Umbilical cord (tissue), 1 donor: ENCODE measurements at regions not wholly inside any gene's neighbourhood (a gene's known extent, or its start where the extent isn't known, plus 50 kb on each side); places are given as distances from the start of the nearest gene placed in this dataset.

Source experiments
- DNase-seq: peaks from one replicate; pipeline ENCODE4 v3.0.0-alpha.2; 2015; ENCODE audit warnings: low spot score

DNA sequence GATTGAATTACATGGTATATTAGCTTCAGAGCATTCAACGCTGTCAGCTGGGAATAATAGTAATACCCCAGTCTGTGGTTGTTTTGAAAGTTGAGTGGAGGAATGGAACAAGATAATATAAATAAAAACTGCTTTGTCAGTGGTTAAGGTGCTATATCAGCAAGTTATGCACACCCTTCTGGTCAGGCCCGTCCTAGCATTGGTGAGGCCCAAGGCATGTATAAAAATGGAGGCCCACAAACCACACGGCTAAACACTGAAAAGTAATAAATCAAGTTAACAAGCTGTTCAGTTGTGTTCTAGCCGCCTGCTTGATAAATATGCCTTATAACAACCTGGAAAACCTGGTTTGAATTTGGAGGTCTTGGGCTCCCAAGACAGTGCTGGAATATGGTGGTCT is 77.4 kb downstream of the PSMG1 start:
- DNase-seq, result no peak

DNA sequence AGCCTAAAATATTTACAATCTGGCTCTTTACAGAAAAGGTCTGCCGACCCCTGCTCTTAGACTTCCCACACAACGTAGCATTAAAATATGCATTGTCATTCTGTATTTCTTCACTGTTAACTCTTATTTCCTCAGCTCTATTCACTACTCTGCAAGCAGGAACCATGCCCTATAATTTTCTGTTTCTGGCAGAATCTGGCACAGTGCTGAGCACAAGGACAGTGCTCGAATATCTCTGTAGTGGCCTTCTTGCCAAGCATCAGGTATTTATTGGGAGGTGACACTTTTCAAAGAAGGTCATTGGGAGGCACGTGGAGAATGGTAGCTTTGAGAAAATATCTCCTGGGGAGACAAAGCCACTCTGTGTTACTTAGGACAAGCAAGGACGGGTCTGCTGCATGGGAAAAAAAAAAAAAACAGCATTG is 77.9 kb downstream of the PSMG1 start:
- DNase-seq, result no peak

DNA sequence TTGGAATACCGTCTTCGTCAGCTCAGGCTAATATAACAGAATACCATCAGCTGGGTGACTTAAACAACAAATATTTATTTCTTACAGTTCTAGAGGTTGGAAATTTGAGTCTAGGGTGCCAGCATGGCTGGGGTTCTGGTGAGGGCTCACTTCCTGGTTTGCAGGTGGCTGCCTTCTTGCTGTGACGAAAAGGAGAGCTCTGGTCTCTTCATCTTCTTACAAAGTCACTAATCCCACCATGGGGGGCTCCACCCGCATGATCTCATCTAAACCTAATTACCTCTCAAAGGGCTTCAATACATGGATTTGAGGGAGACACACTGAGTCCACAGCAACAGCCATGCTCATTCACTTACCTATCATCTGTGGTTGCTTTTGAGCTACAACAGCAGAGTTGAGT is 78.3 kb downstream of the PSMG1 start:
- no peak for DNase-seq

DNA sequence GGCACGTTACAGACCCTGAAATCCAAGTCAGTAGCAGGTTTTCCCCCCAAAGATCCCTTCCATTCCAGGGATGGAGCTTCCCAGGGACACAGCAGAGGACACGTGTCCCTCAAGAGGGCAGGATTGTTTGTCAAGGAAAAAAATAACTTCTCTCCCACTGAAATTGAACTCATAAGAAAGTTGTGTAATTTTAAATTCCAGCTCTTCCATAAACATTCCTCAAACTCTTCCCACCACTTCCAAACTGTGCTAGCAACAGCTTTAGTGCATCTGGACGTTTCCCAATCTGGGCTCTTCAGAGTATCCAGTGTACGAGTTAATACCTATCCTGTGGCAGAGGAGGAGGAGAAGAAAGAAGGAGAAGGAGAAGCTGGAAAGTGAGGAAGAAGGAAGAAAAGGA is 79.6 kb downstream of the PSMG1 start:
- no peak for DNase-seq

DNA sequence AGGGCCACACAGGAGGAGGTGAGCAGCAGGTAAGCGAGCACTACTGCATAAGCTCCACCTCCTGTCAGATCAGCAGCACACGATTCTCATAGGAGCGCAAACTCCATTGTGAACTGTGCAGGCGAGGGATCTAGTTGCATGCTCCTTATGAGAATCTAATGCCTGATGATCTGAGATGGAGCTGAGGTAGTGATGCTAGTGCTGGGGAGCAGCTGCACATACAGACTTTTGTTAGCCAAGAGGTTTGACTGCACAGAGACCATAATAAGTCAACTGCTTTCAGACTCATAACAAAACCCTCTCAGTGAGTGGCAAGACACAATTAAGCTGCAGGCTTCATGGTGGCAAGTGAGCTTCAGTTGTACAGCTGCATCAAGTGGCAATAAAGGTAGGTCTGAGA is 83.4 kb downstream of the PSMG1 start:
- no peak for DNase-seq

GRCh38 chr21:39098696-39099200 is 84.5 kb downstream of the PSMG1 start:
- no peak for DNase-seq

DNA sequence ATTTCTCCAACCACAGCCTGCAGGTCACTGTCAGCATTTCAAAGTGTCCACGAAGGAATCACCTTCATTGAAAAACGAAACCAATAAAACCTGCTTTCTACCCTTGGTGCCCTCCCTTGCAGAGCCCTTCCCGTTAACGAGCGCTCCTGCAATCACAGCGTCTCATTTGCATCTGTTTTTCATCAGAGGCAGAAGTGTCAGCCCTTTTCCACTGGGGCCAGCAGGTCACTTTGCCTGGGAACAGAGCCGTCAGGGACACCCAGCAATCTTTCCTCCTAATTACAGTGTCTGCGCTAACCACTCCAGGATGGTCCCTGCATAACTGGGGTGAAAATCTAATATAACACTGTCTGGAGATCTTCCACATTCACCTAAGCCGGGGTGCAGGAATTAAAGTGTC is 85.3 kb downstream of the PSMG1 start:
- no peak for DNase-seq

DNA sequence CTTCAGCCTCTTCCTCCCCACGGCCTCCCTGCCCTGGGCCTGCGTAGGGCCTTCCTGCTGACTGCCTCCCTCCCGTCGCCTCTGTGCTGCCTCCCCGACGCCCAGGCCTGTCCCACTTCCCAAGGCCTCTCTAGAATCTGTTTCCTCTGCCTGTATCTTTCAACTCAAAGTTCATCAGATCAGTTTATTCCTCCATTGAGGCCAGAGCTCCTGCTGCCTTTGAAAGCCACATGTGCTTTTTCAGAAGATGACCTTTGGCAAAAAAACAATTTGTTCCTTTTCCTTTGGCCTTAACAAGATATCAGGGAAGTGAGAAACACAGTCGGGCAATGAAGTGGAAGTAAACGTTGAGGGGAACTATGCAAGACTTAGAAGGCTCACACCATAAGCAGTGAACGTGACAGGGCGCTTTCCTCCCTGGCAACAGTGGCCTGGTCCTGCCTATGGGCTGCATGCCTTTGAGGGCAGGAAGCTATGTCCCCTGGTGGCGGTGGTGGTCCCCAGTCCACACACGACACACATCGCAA is 85.9 kb downstream of the PSMG1 start:
- DNase-seq, result peak; percentile 38

DNA sequence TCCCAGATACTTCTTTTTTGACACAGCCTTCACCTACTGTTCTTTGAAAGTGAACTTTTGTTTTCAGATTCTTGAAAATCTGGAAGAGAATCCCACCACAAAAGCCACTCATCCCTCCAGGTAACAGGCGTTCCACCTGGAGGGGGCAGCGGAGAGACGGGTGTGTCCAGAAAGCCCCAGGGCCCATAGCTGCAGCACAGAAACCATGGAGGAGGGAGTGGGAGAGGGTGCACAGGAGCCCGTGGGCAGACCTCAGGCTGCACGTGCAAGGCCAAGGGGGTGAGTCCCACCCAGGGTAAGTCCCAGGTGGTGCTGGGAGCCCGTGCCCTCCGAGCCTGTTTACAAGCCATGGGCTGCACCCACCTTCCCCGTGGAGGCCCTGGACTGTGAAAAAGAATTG is 86.5 kb downstream of the PSMG1 start:
- no peak for DNase-seq

GRCh38 chr21:39095681-39096080 is 87.6 kb downstream of the PSMG1 start:
- no peak for DNase-seq

GRCh38 chr21:39094847-39095579 is 88.2 kb downstream of the PSMG1 start:
- DNase-seq, result peak; percentile 23

DNA sequence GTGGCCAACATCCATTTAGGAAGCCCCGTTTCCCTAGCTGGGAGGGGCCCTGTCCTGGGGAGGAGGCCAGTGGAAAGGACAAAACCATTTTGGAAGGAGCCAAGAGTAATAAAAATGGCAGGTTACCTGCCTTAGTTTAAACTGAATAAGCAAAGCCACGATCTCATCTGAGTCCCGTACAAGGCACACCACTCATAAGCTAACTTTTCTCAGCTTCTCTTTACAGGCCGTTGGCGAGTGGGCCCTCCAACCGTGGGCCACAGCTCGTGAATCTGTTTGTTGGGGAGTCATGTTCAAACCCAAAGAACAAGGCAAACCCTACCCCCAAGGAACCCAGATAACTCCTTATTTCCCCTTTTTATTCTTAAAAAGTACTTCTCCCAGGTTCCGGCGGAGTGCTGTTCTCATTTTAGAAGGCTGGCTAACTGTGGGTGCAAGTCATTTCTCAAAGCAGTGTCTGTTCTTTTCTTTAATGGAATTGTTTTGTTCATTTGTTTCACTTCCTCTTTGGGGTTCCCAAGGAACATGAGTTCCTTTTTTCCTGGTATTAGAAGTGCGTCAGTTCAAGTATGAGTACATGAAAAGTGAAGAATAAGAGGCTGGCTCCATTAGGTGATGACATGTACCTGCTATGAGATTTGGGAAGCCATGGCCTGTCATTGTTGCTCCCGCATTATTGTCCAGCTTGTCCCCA is 89.0 kb downstream of the PSMG1 start:
- DNase-seq, result peak; percentile 38

DNA sequence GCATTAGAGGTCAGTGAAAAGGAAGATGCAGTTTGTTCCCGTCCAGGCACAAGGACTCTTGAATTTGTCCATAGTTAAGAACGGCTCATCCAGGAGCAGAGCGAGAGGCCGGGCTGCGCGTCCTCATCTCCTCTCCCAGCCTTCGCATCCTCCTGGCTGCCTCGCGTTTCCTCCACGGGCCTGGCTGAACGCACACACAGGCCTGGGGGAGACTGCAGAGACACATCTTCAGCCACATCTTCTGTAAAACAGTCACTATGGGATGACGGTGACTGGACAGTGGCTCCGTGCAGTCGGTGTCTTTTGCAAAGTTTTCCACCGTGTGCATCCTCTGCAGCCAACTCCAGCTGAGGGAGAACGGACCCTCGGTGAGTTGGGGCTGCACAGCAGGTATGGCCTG is 89.7 kb downstream of the PSMG1 start:
- no peak for DNase-seq

DNA sequence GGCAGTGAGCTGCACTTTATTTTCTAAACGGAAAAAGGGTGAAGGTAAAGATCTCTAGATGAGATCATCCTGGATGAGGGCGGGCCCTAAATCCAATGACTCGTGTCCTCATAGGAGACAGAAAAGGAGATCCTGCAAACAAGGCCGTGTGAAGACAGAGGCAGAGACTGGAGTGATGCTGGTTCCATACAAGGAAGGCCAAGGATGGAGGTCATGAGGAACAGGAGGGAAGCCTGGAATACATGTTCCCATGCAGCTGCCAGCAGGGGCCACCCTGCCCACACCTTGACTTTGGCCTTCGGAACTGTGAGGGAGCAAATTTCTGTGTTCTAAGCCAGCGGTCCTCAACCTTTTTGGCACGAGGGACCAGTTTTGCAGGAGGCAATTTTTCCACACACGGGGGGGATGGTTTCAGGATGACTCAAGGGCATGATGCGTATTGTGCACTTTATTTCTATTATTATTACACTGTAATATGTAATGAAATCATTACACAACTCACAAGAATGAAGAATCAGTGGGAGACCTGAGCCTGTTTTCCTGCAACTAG is 94.3 kb downstream of the PSMG1 start:
- DNase-seq, result no peak

GRCh38 chr21:39088031-39088370 is 95.2 kb downstream of the PSMG1 start:
- no peak for DNase-seq

DNA sequence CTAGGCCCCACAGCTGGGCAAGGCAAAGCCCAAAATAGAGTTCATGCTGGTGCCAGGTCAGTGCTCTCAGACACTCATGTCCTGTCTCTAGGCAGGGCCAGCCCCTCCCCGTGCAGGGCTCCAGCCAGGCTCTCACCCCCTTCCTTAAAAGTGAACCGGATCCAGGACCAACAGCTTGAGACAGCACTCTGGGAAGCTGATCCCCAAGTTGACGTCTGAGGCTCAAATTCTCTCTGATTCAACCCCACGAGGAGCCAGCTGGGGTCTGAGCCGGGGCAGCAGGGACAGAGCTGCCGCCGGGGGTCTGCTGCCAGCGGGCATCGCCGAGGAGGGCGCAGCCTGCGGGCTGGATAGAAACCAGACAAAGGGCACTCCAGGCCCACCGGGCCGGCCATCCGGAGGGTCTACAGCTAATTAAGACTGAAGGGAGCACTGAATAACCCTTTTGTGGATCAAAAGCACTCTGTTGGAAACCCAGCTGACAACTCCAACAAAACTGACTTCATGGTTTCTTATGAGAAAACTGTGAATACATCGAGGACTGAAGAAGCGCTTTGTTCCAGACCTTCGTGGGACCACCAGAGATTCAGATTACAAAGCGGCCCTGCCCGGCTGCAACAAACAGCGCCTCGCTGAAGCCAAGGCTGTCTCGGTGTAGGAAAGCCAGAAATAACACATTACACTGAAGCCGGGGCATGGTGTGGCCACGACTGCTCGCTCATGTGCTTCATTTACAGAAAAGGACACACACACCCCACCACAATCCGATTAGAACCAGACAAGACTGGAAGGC is 95.8 kb downstream of the PSMG1 start:
- DNase-seq, result no peak

DNA sequence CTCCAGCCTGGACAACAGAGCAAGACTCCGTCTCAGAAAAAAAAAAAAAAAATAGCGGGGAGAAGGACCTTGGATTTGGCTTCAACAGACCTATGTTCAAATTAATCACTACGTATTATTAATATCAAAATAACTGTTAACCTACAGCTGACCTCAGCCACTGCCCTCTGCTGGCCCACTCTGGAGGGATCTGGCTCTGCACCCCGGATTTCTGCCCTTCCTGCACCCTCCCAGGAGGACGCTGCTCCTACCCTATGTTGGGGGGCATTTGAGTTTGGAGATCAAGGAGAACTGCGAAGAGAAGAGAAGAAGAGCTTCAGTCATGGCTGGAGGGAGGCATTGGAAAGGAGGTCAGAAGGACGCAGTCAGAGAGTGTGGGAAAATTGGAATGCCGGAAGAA is 96.7 kb downstream of the PSMG1 start:
- no peak for DNase-seq

- no peak for DNase-seq
Measured at GRCh38 chr21:39085843-39086405, 97.3 kb downstream of the PSMG1 start.

DNA sequence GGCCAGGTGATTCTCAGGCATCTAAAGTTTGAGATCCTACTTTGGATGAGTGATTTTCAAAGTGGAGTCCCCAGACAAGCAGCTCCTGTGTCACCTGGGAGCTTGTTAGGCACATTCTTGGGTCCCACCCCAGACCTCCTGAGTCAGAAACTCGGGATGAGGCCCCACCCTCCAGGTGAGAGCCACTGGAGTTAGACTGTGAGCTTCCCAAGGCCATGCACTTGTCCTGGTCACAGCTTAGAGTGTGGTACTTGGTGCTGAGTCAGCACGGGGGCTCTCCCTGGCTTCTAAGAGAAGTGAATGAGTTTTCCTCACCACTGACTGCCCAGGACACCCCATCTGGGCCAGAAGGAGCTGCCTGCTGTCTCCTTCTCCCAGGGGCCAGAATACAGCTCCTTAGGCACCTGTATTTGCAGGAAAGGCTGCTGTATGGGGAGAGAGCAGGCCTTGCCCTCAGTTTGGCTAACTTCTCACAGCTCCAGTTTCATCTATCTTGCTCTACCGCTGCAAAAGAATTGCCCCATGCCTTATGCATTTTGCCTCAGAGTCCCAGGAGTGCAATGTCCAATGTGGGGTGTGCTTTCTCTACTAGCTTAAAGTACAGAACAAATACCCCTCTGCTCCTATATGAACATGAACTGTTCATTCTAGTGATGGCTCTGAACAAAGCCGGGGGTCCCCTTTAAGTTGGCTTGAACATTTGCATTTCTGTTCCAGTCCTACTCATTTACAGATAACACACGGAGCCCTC is 98.1 kb downstream of the PSMG1 start:
- DNase-seq, result no peak

DNA sequence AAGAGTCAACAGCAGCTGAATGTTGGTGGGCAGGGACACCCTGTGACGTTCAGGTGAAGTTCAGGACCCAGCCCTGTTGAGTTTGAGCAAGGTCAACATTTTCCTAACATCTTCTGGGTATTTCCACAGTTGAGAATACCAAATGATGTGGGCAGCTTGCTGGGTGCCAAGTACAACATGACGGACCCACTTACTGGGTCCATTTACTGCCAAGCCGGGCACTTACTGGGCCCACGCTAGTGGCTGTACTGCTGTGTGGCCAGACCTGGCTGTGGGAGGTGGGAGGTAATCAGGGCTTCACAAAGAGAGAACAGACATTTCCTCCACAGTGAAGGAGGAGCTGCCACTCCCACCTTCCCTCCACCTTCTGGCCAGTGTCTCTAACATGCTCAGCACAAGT is 99.2 kb downstream of the PSMG1 start:
- no peak for DNase-seq
